ENCODE measurements at regions not wholly inside any gene's neighbourhood (a gene's known extent, or its start where the extent isn't known, plus 50 kb on each side); places are given as distances from the start of the nearest gene placed in this dataset.

- no peak for DNase-seq
Measured at GRCh38 chr15:29601811-29602210, 220.5 kb downstream of the TJP1 start.

GRCh38 chr15:29600262-29600661 lies 222.0 kb downstream of the TJP1 start:
- no peak for DNase-seq

- no peak for DNase-seq
Measured at GRCh38 chr15:29596266-29596665, 226.0 kb downstream of the TJP1 start.

- DNase-seq, result no peak
Measured at GRCh38 chr15:29593629-29594028, 228.6 kb downstream of the TJP1 start.

DNA sequence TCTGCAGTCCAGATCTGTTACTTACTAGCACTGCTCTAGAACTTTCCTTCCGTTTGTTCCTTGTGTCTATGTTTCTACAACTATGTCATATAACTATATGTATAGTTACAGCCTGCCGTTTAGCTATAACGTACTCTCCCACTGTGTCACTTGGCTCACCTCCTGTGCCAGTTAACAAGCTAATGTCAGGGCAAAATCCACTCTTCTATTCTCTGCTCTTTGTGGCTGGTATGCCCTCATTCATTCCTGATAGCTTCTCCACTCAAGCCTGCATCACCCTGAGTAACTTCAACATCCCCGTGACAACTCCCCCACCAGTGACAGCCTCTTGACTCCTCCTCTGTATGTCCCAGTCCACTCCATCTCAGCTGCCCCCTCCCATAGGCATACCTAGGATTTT lies 229.2 kb downstream of the TJP1 start:
- no peak for DNase-seq

- DNase-seq, result no peak
Measured at GRCh38 chr15:29590701-29591100, 231.6 kb downstream of the TJP1 start.

- no peak for DNase-seq
Measured at GRCh38 chr15:29589975-29590374, 232.3 kb downstream of the TJP1 start.

- no peak for DNase-seq
Measured at GRCh38 chr15:29589416-29589815, 232.9 kb downstream of the TJP1 start.

DNA sequence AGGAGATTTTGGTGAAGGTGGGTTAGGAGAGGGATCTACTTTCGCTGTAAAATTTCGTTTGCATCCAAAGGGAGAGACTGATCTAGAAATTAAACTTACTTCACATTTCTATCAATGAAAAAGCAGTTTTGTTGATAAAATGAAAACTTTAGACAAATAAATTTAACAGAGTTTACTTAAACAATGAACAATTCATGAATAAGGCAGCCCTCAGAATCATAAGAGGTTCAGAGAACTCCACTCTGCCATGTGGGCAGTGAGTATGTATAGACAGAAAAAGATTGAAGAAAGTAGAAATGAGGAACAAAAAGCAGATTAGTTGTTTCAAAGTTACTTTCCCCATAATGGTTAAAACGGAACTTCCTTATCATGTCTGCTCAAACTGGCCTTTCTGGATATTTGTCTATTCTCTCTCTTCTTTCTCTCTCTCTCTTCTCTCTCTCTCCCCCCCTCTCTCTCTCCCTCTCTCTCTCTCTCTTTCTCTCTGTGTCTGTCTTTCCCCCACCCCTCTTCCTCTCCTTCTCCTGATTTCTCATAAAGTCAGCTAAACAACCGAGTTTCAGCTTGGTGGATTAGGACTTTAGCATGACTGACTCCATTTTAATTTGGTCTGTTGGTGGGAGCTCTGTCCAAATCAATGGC lies 248.9 kb downstream of the TJP1 start:
- no peak for DNase-seq

DNA sequence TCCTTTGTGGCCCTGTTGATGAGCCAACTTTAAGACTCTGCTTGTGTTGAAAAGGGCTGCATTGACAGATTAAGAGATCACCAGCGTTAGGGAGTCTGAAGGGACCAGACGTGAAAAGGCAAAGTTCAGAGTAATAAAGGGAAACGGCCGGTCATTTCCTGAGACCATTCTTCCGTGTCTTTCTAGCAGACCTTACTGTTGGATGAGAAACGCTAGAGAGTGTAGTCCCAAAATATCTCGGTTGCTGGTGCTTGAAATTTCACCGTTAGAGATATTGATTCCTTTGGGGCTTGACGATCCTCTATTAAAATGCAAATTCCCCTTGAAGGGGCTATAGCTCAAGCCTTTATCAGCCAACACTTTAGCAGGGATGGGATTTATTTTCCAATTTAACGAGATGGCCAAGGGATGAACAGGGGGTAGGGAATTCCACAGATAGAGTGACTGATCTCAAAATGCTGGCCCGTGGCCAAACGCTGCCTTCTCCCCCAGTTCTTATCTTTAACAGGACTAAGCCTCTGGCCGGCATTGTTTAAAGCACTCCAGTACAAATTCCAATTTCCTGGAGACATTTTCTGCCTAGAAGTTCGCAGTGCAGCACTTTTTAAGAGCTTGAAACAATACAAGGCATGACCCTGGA lies 250.4 kb downstream of the TJP1 start:
- DNase-seq, result no peak

DNA sequence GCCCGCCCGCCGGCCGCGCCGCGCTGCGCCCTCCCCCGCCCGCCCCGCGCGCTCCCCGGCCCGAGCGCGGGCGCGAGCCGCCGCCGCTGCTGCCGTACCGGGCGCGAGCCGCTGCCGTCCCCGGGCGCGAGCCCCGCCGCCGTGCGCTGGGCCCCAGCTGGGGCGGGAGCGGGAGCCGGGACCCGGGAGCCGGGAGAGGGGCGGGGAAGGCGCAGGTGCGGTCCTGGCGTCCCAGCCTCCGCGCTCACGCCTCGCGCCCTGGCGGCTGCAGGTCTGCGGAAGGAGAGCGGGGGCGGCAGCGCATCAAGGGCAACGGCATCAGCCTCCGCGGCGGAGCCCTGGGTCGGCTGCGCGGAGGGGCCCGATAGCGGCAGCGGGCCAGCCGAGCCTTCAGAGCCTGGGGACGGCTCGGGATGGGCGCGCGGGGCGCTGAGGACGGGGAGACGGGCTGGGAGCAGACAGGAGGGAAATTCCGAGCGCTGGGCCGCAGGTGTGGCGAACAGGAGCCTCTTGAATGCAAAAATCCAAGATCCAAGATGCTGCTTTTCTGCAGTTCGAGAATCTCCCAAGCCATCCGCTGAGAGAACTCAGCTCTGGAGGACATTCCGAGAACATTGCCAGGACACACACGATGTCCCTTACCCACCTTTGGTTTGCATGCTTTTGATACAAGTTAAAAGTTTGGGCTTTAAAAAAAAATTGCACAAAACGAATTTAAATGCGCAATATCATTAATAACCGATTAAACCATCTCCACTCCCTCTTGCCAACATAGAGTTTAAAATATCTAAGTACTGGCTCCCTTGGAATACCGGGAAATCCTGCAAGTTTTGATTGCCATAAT lies 251.1 kb downstream of the TJP1 start:
- DNase-seq, result no peak

GRCh38 chr15:29570121-29570947 lies 251.9 kb downstream of the TJP1 start:
- DNase-seq, result no peak

GRCh38 chr15:29569533-29570092 lies 252.7 kb downstream of the TJP1 start:
- DNase-seq, result no peak

GRCh38 chr15:29568840-29569532 lies 253.3 kb downstream of the TJP1 start:
- DNase-seq, result no peak

GRCh38 chr15:29567336-29567735 lies 254.9 kb downstream of the TJP1 start:
- no peak for DNase-seq

DNA sequence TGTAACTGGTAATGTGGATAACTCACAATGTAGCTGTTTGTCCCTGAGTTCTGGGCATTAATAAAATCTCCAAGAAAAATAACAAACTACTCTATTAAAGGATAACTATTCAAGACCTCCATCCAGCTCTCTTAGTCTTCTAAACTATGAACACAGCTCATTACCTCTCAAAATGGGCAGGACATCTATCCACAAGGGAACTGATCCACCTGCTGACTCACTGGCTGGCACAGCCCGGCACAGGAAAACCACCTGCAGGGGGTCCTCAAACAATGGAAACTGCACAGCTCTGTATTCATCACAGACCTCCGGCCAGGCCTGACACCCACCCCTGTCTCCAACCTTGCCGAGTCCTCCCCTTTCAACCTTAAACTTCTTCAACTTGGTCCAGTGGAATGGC lies 255.4 kb downstream of the TJP1 start:
- no peak for DNase-seq

DNA sequence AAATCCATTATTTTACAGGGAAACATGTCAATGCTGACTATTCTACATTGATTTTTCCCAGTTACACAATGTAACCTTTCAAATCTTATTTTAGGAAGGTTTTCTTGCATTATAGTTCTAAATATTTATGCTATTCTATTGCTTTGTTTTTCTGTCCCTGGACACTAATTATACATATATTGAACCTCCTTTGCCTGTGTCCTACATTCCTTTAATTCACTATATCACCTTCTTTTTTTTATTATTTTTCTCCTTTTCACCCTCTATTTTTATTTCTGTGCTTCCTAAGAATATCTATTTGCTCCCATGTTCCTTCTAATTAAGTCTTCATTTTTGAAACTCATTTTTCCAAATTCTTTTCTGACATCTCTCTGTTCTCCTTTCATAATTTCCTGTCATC lies 259.2 kb downstream of the TJP1 start:
- no peak for DNase-seq

- no peak for DNase-seq
Measured at GRCh38 chr15:29560896-29561295, 261.4 kb downstream of the TJP1 start.

- DNase-seq, result no peak
Measured at GRCh38 chr15:29558261-29558660, 264.0 kb downstream of the TJP1 start.

- DNase-seq, result no peak
Measured at GRCh38 chr15:29557171-29557570, 265.1 kb downstream of the TJP1 start.

- no peak for DNase-seq
Measured at GRCh38 chr15:29556380-29556779, 265.9 kb downstream of the TJP1 start.

- no peak for DNase-seq
Measured at GRCh38 chr15:29554531-29554930, 267.7 kb downstream of the TJP1 start.

Measured in NCI-H2029 (cell line).